Mesenchymal stem cell (in vitro differentiated cells and primary cell): ENCODE measurements at regions not wholly inside any gene's neighbourhood (a gene's known extent, or its start where the extent isn't known, plus 50 kb on each side); places are given as distances from the start of the nearest gene placed in this dataset.

Experiments used
- DNase-seq: peaks from one replicate; pipeline ENCODE4 v3.0.0-alpha.2; 2013
- H2AFZ ChIP-seq: one replicate; pipeline ENCODE4 v1.6.1; 2013; ENCODE audit warnings: low read depth, mild to moderate bottlenecking, control low read depth, inconsistent platforms, low read length, moderate library complexity
- H2AK5ac ChIP-seq: 2 replicates; pipeline ENCODE4 v1.6.1; 2013; ENCODE audit warnings: low read length, moderate library complexity, mild to moderate bottlenecking, inconsistent platforms; ENCODE audit not compliant: severe bottlenecking
- H2BK120ac ChIP-seq: one replicate; pipeline ENCODE4 v1.6.1; 2013; ENCODE audit warnings: low read depth, mild to moderate bottlenecking, inconsistent platforms, low read length, moderate library complexity
- H2BK12ac ChIP-seq, 2 experiments: one replicate each; pipeline ENCODE4 v1.6.1; 2013; ENCODE audit warnings: inconsistent platforms in 2 of 2, low read length in 2 of 2, mild to moderate bottlenecking in 2 of 2, moderate library complexity in 2 of 2, control low read depth in 1 of 2
- H2BK15ac ChIP-seq: one replicate; pipeline ENCODE4 v1.6.1; 2013; ENCODE audit warnings: mild to moderate bottlenecking, low read depth, inconsistent platforms; ENCODE audit not compliant: poor library complexity, severe bottlenecking
- H2BK5ac ChIP-seq: 2 replicates; pipeline ENCODE4 v1.6.1; 2013; ENCODE audit warnings: low read depth, mild to moderate bottlenecking, low read length, control low read depth, inconsistent platforms; ENCODE audit not compliant: poor library complexity, severe bottlenecking
- H3K14ac ChIP-seq, 2 experiments: one replicate each; pipeline ENCODE4 v1.6.1; 2013; ENCODE audit warnings: inconsistent platforms in 2 of 2, low read length in 2 of 2, control low read depth in 1 of 2, mild to moderate bottlenecking in 1 of 2, moderate library complexity in 1 of 2
- H3K18ac ChIP-seq, 2 experiments: one replicate each; pipeline ENCODE4 v1.6.1; 2013; ENCODE audit warnings: inconsistent platforms in 2 of 2, low read length in 2 of 2, control low read depth in 1 of 2, low read depth in 1 of 2, mild to moderate bottlenecking in 1 of 2
- H3K23ac ChIP-seq, 2 experiments: one replicate each; pipeline ENCODE4 v1.6.1; 2013; ENCODE audit warnings: inconsistent platforms in 2 of 2, low read length in 2 of 2, mild to moderate bottlenecking in 2 of 2, moderate library complexity in 2 of 2, control low read depth in 1 of 2
- H3K27ac ChIP-seq: 2 replicates; pipeline ENCODE4 v1.5.1; 2013; ENCODE audit warnings: mild to moderate bottlenecking, moderate library complexity, low read length, control low read depth, inconsistent platforms; ENCODE audit not compliant: poor library complexity, severe bottlenecking
- H3K27me3 ChIP-seq, 2 experiments: 2 replicates each; pipeline versions ENCODE4 v1.6.1 to v1.7.0; 2013; ENCODE audit warnings: low read length in 2 of 2, mild to moderate bottlenecking in 2 of 2, moderate library complexity in 2 of 2, control low read depth in 1 of 2, inconsistent platforms in 1 of 2; ENCODE audit not compliant: control insufficient read depth in 1 of 2, insufficient read depth in 1 of 2
- H3K36me3 ChIP-seq, 2 experiments: 2 replicates each; pipeline versions ENCODE4 v1.6.1 to v1.7.0; 2013; ENCODE audit warnings: low read length in 2 of 2, control low read depth in 1 of 2, inconsistent platforms in 1 of 2, low read depth in 1 of 2, mild to moderate bottlenecking in 1 of 2; ENCODE audit not compliant: insufficient read depth in 2 of 2, control insufficient read depth in 1 of 2
- H3K4ac ChIP-seq, 2 experiments: one replicate each; pipeline ENCODE4 v1.6.1; 2013; ENCODE audit warnings: inconsistent platforms in 2 of 2, low read length in 2 of 2, mild to moderate bottlenecking in 2 of 2, moderate library complexity in 2 of 2, control low read depth in 1 of 2, low read depth in 1 of 2
- H3K4me1 ChIP-seq: 2 replicates; pipeline ENCODE4 v1.6.1; 2013; ENCODE audit warnings: low read depth, low read length, control low read depth; ENCODE audit not compliant: control insufficient read depth, insufficient read depth
- H3K4me2 ChIP-seq: 2 replicates; pipeline ENCODE4 v1.6.1; 2013; ENCODE audit warnings: low read length, mild to moderate bottlenecking, inconsistent platforms; ENCODE audit not compliant: poor library complexity, severe bottlenecking
- H3K4me3 ChIP-seq, 2 experiments: 2 replicates each; pipeline versions ENCODE4 v1.5.1 to v1.7.0; 2013; ENCODE audit warnings: low read length in 2 of 2, mild to moderate bottlenecking in 2 of 2, control low read depth in 1 of 2, low read depth in 1 of 2; ENCODE audit not compliant: insufficient read depth in 1 of 2
- H3K79me1 ChIP-seq: replicated peaks from 2 replicates; pipeline ENCODE4 v1.6.1; 2013; ENCODE audit warnings: mild to moderate bottlenecking, control low read depth, low read length, inconsistent platforms; ENCODE audit not compliant: poor library complexity, severe bottlenecking
- H3K9ac ChIP-seq: 2 replicates; pipeline ENCODE4 v1.7.0; 2013; ENCODE audit warnings: mild to moderate bottlenecking, low read length, moderate library complexity
- H3K9me3 ChIP-seq: 2 replicates; pipeline ENCODE4 v1.7.0; 2013; ENCODE audit warnings: mild to moderate bottlenecking, low read length; ENCODE audit not compliant: control insufficient read depth
- H4K8ac ChIP-seq: one replicate; pipeline ENCODE4 v1.6.1; 2013; ENCODE audit warnings: inconsistent platforms, mild to moderate bottlenecking, low read length, moderate library complexity
- H4K91ac ChIP-seq: one replicate; pipeline ENCODE4 v1.6.1; 2013; ENCODE audit warnings: mild to moderate bottlenecking, low read length, inconsistent platforms
- WGBS: methylation state at CpG from one replicate; pipeline ENCODE4 v1.1.7; 2013; ENCODE audit warnings: mixed read lengths; 5-methylcytosine and 5-hydroxymethylcytosine counted together

GRCh38 chr10:47101807-47102206, 190.6 kb downstream of the PTPN20 start:
- H3K23ac ChIP-seq = no peak overlapping the region
- no peak overlapping the region for H3K4me2 ChIP-seq
- H2BK15ac ChIP-seq = no peak overlapping the region
- H3K27ac ChIP-seq = no peak overlapping the region
- no peaks in the 10 kb centered on the region for H3K36me3 ChIP-seq
- no peak overlapping the region for H4K91ac ChIP-seq
- no peaks in the 10 kb centered on the region for H3K4me1 ChIP-seq
- peaks cover 4% of the 10 kb centered on the region for H3K9me3 ChIP-seq
- no peak overlapping the region for H2BK5ac ChIP-seq
- no peak overlapping the region for H3K4me3 ChIP-seq
- no peak overlapping the region for H2AFZ ChIP-seq
- DNase-seq = no peak
- H3K79me1 ChIP-seq = no peaks in the 10 kb centered on the region
- no peak overlapping the region for H2BK12ac ChIP-seq
- no peak overlapping the region for H3K4ac ChIP-seq
- H3K14ac ChIP-seq = no peak overlapping the region
- H3K18ac ChIP-seq = no peak overlapping the region
- H2BK120ac ChIP-seq = no peak overlapping the region
- H4K8ac ChIP-seq = no peak overlapping the region
- no peak overlapping the region for H2AK5ac ChIP-seq
- peaks cover 3 to 4% of the 10 kb centered on the region in 2 experiments for H3K27me3 ChIP-seq
- 57% methylated on average over 3 of the region's 3 CpGs for WGBS
- no peak overlapping the region for H3K9ac ChIP-seq

- H2BK5ac ChIP-seq = no peak overlapping the region
- H3K23ac ChIP-seq = no peak overlapping the region
- no peak overlapping the region for H2AFZ ChIP-seq
- peaks cover 0 to 3% of the 10 kb centered on the region in 2 experiments for H3K27me3 ChIP-seq
- H3K9me3 ChIP-seq = peaks cover 4% of the 10 kb centered on the region
- no peak overlapping the region for H3K14ac ChIP-seq
- H3K4me3 ChIP-seq = peak overlapping the region in 1 of 2 experiments; percentile 18
- no peaks in the 10 kb centered on the region for H3K36me3 ChIP-seq
- no peak overlapping the region for H4K91ac ChIP-seq
- no peaks in the 10 kb centered on the region for H3K4me1 ChIP-seq
- H2BK12ac ChIP-seq = no peak overlapping the region
- no peak overlapping the region for H3K9ac ChIP-seq
- no peak overlapping the region for H3K4ac ChIP-seq
- no peaks in the 10 kb centered on the region for H3K79me1 ChIP-seq
- 66% methylated on average over 4 of the region's 4 CpGs for WGBS
- H3K27ac ChIP-seq = no peak overlapping the region
- H2BK15ac ChIP-seq = no peak overlapping the region
- H2BK120ac ChIP-seq = no peak overlapping the region
- no peak overlapping the region for H4K8ac ChIP-seq
- no peak overlapping the region for H2AK5ac ChIP-seq
- H3K4me2 ChIP-seq = no peak overlapping the region
- H3K18ac ChIP-seq = no peak overlapping the region
- DNase-seq = no peak
Measured at GRCh38 chr10:47104151-47104605, 192.9 kb downstream of the PTPN20 start.

- H3K36me3 ChIP-seq = no peaks in the 10 kb centered on the region
- no peak overlapping the region for H4K8ac ChIP-seq
- H3K14ac ChIP-seq = no peak overlapping the region
- H2BK120ac ChIP-seq = no peak overlapping the region
- no peak overlapping the region for H2AFZ ChIP-seq
- H2AK5ac ChIP-seq = no peak overlapping the region
- peaks cover 0 to 9% of the 10 kb centered on the region in 2 experiments for H3K27me3 ChIP-seq
- no peak overlapping the region for H3K27ac ChIP-seq
- no peak overlapping the region for H3K4me2 ChIP-seq
- 34% methylated on average over 1 of the region's 4 CpGs for WGBS
- no peak overlapping the region for H3K4me3 ChIP-seq
- no peak overlapping the region for H3K9ac ChIP-seq
- no peak for DNase-seq
- H3K4ac ChIP-seq = no peak overlapping the region
- no peak overlapping the region for H2BK5ac ChIP-seq
- peaks cover 4% of the 10 kb centered on the region for H3K9me3 ChIP-seq
- no peaks in the 10 kb centered on the region for H3K79me1 ChIP-seq
- no peak overlapping the region for H3K23ac ChIP-seq
- no peak overlapping the region for H2BK12ac ChIP-seq
- no peak overlapping the region for H3K18ac ChIP-seq
- H4K91ac ChIP-seq = no peak overlapping the region
- H2BK15ac ChIP-seq = no peak overlapping the region
- H3K4me1 ChIP-seq = no peaks in the 10 kb centered on the region
Measured at GRCh38 chr10:47104786-47105385, 193.7 kb downstream of the PTPN20 start.

GRCh38 chr10:47107007-47107747, 192.8 kb upstream of the GDF10 start:
- Histone ChIP-seq H3K79me1 (no peaks in the 10 kb centered on the region), H3K9me3 (peaks cover 4% of the 10 kb centered on the region), H3K18ac (no peak overlapping the region), H3K23ac (no peak overlapping the region), H3K4ac (no peak overlapping the region), H3K9ac (no peak overlapping the region), H3K4me1 (no peaks in the 10 kb centered on the region), H4K8ac (no peak overlapping the region), H3K36me3 (no peaks in the 10 kb centered on the region), H3K27me3 (peaks cover 3 to 6% of the 10 kb centered on the region in 2 experiments), H3K14ac (no peak overlapping the region), H2BK12ac (no peak overlapping the region), H2AK5ac (no peak overlapping the region), H3K4me2 (no peak overlapping the region), H3K4me3 (no peak overlapping the region), H2BK5ac (no peak overlapping the region), H2AFZ (no peak overlapping the region), H4K91ac (no peak overlapping the region), H2BK15ac (no peak overlapping the region), H3K27ac (no peak overlapping the region), H2BK120ac (no peak overlapping the region)
- WGBS = 93% methylated on average over 8 of the region's 8 CpGs
- DNase-seq = no peak
